ENCODE measurements at regions not wholly inside any gene's neighbourhood (a gene's known extent, or its start where the extent isn't known, plus 50 kb on each side); places are given as distances from the start of the nearest gene placed in this dataset.

DNA sequence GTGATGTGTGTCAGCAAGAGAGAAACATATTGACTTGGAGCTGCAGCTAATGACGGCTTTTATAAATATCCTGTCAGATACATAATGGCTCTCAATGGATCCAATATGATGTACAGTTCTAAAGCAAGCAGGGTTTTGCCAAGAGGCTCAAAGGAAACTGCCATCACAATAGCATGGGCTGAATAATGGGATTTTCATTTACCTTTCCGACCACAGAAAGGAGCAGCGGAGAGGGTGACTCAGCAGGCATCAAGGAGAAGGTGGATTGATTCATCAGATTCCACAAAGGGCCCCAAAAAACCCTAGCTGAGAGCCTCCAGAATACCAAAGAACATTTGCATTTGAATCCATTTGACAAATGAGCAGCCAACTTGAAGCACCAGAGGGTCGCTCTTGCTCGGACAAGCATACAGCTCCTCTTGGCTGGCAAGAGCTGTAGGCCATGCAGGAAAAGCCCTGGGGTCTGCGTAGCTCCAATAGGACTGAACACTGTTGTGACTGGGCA, 355.7 kb upstream of the NOCT start:
- TF ChIP-seq POLR2A (IDR thresholded peaks at IDR 0.05; ENCODE audit: low read depth, low read length) (no peak), TAF1 (IDR thresholded peaks at IDR 0.05; ENCODE audit: low read depth, low read length) (no peak), POLR2AphosphoS5 (IDR thresholded peaks at IDR 0.05; ENCODE audit: low read depth, low read length) (no peak), SPI1 (IDR thresholded peaks at IDR 0.05; ENCODE audit: low read depth, low read length) (no peak), POU2F2 (IDR thresholded peaks at IDR 0.05; ENCODE audit: low read depth, low read length) (no peak), PAX5 (IDR thresholded peaks at IDR 0.05; ENCODE audit: insufficient read depth, low read length, severe bottlenecking) (no peak)

Data from GM12891 (cell line).